IPS DF 6.9 (cell line): ENCODE measurements at regions not wholly inside any gene's neighbourhood (a gene's known extent, or its start where the extent isn't known, plus 50 kb on each side); places are given as distances from the start of the nearest gene placed in this dataset.

Experiments used
- DNase-seq: peaks from one replicate; pipeline ENCODE4 v3.0.0-alpha.2; 2013; ENCODE audit warnings: low read depth, low spot score
- H3K27ac ChIP-seq: one replicate; pipeline ENCODE4 v1.5.1; 2013; ENCODE audit warnings: low read length, control low read depth
- H3K27me3 ChIP-seq: 2 replicates; pipeline ENCODE4 v1.6.1; 2013; ENCODE audit warnings: mild to moderate bottlenecking, low read length; ENCODE audit not compliant: control insufficient read depth, insufficient read depth
- H3K36me3 ChIP-seq: 2 replicates; pipeline ENCODE4 v1.6.1; 2013; ENCODE audit warnings: low read length; ENCODE audit not compliant: control insufficient read depth, insufficient read depth
- H3K4me1 ChIP-seq: 2 replicates; pipeline ENCODE4 v1.6.1; 2013; ENCODE audit warnings: low read length; ENCODE audit not compliant: control insufficient read depth, insufficient read depth
- H3K4me3 ChIP-seq: 2 replicates; pipeline ENCODE4 v1.5.1; 2013; ENCODE audit warnings: mild to moderate bottlenecking, low read length
- H3K9me3 ChIP-seq: 2 replicates; pipeline ENCODE4 v1.6.1; 2013; ENCODE audit warnings: low read length, inconsistent platforms; ENCODE audit not compliant: control insufficient read depth, insufficient read depth
- WGBS: extraction: QIAGEN DNeasy Blood & Tissue Kit; methylation state at CpG from one replicate; pipeline ENCODE4 v1.1.7; 2013; ENCODE audit warnings: mixed read lengths, missing lambda C conversion rate; ENCODE audit not compliant: insufficient read length, insufficient coverage; 5-methylcytosine and 5-hydroxymethylcytosine counted together

GRCh38 chr3:105187344-105187743, 179.4 kb upstream of the ALCAM start:
- no CpG with 5 or more reads among the region's 1 CpG for WGBS
- no peak overlapping the region for H3K4me3 ChIP-seq
- H3K27ac ChIP-seq = no peak overlapping the region
- no peaks in the 10 kb centered on the region for H3K27me3 ChIP-seq
- H3K4me1 ChIP-seq = no peaks in the 10 kb centered on the region
- no peak for DNase-seq
- H3K36me3 ChIP-seq = no peaks in the 10 kb centered on the region
- no peaks in the 10 kb centered on the region for H3K9me3 ChIP-seq

GRCh38 chr3:105195260-105195659, 171.4 kb upstream of the ALCAM start:
- no peak overlapping the region for H3K27ac ChIP-seq
- no peaks in the 10 kb centered on the region for H3K36me3 ChIP-seq
- no peaks in the 10 kb centered on the region for H3K4me1 ChIP-seq
- no peak for DNase-seq
- H3K27me3 ChIP-seq = no peaks in the 10 kb centered on the region
- no peak overlapping the region for H3K4me3 ChIP-seq
- H3K9me3 ChIP-seq = no peaks in the 10 kb centered on the region

- whole genome bisulfite sequencing = no CpG with 5 or more reads among the region's 2 CpGs
- Histone ChIP-seq H3K27ac (no peak overlapping the region), H3K36me3 (no peaks in the 10 kb centered on the region), H3K4me1 (no peaks in the 10 kb centered on the region), H3K9me3 (no peaks in the 10 kb centered on the region), H3K27me3 (no peaks in the 10 kb centered on the region), H3K4me3 (no peak overlapping the region)
- DNase-seq = no peak
Measured at GRCh38 chr3:105197863-105198262, 168.8 kb upstream of the ALCAM start.

DNA sequence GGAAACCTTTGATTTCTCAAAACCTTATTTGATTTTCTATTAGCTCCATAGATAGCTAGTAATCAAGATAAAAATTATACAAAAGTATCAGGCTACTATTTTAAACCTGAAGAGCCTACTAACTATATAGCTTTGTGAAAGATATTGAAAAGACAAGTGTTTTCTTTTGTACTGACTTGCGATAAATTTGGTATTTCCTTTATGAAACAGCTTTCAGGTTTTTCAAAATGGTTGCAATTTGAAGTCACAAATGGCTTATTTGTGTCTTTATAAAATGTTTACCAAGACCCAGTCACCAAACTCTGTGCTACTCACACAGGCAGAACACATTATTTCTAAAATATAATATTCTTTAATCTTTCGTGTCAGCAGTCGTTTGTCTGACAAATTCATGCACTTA, 167.5 kb upstream of the ALCAM start:
- no CpG with 5 or more reads among the region's 3 CpGs for WGBS
- no peak for DNase-seq
- no peaks in the 10 kb centered on the region for H3K4me1 ChIP-seq
- no peaks in the 10 kb centered on the region for H3K36me3 ChIP-seq
- no peaks in the 10 kb centered on the region for H3K9me3 ChIP-seq
- H3K27me3 ChIP-seq = no peaks in the 10 kb centered on the region
- no peak overlapping the region for H3K27ac ChIP-seq
- no peak overlapping the region for H3K4me3 ChIP-seq

DNA sequence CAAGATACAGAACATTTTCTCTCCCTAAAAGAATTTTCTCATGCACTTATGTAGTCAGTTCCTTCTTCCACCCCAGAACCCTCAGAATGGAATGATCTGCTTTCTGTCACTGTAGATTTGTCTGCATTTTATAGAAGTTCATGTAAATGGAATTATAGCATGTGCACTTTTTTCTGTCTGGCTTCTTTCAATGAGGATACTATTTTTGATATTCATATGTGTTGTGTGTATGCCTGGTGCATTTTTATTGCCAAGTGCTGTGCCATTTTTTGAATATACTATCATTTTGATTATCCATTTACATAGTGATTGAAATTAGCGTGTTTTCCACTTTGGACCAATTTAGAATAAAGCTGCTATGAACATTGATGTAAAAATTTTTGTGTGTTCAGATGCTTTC, 156.6 kb upstream of the ALCAM start:
- Histone ChIP-seq H3K9me3 (no peaks in the 10 kb centered on the region), H3K4me3 (no peak overlapping the region), H3K27me3 (no peaks in the 10 kb centered on the region), H3K4me1 (no peaks in the 10 kb centered on the region), H3K27ac (no peak overlapping the region), H3K36me3 (no peaks in the 10 kb centered on the region)
- DNase-seq = no peak
- no CpG with 5 or more reads among the region's 1 CpG for WGBS

GRCh38 chr3:105214590-105214989, 152.1 kb upstream of the ALCAM start:
- WGBS = no CpG with 5 or more reads among the region's 1 CpG
- H3K27me3 ChIP-seq = no peaks in the 10 kb centered on the region
- H3K36me3 ChIP-seq = no peaks in the 10 kb centered on the region
- no peak overlapping the region for H3K27ac ChIP-seq
- no peaks in the 10 kb centered on the region for H3K9me3 ChIP-seq
- H3K4me3 ChIP-seq = no peak overlapping the region
- no peaks in the 10 kb centered on the region for H3K4me1 ChIP-seq
- no peak for DNase-seq

GRCh38 chr3:105222568-105223093, 144.1 kb upstream of the ALCAM start:
- H3K9me3 ChIP-seq = no peaks in the 10 kb centered on the region
- no peak overlapping the region for H3K4me3 ChIP-seq
- no peaks in the 10 kb centered on the region for H3K4me1 ChIP-seq
- no peak overlapping the region for H3K27ac ChIP-seq
- H3K36me3 ChIP-seq = no peaks in the 10 kb centered on the region
- H3K27me3 ChIP-seq = no peaks in the 10 kb centered on the region
- DNase-seq = no peak
- no CpG with 5 or more reads among the region's 8 CpGs for WGBS

- Histone ChIP-seq H3K36me3 (no peaks in the 10 kb centered on the region), H3K4me1 (no peaks in the 10 kb centered on the region), H3K9me3 (no peaks in the 10 kb centered on the region), H3K27ac (no peak overlapping the region), H3K27me3 (no peaks in the 10 kb centered on the region), H3K4me3 (no peak overlapping the region)
- no CpG with 5 or more reads among the region's 11 CpGs for WGBS
- no peak for DNase-seq
Measured at GRCh38 chr3:105223815-105224214, 142.9 kb upstream of the ALCAM start.

- no peak for DNase-seq
- H3K4me1 ChIP-seq = no peaks in the 10 kb centered on the region
- no peak overlapping the region for H3K27ac ChIP-seq
- no peaks in the 10 kb centered on the region for H3K9me3 ChIP-seq
- no peaks in the 10 kb centered on the region for H3K36me3 ChIP-seq
- no CpG with 5 or more reads among the region's 3 CpGs for WGBS
- H3K27me3 ChIP-seq = no peaks in the 10 kb centered on the region
- H3K4me3 ChIP-seq = no peak overlapping the region
Measured at GRCh38 chr3:105228696-105229095, 138.0 kb upstream of the ALCAM start.

- Histone ChIP-seq H3K9me3 (no peaks in the 10 kb centered on the region), H3K36me3 (no peaks in the 10 kb centered on the region), H3K27ac (no peak overlapping the region), H3K27me3 (no peaks in the 10 kb centered on the region), H3K4me1 (no peaks in the 10 kb centered on the region), H3K4me3 (no peak overlapping the region)
- no CpG with 5 or more reads among the region's 1 CpG for WGBS
- no peak for DNase-seq
Measured at GRCh38 chr3:105232553-105232952, 134.2 kb upstream of the ALCAM start.

DNA sequence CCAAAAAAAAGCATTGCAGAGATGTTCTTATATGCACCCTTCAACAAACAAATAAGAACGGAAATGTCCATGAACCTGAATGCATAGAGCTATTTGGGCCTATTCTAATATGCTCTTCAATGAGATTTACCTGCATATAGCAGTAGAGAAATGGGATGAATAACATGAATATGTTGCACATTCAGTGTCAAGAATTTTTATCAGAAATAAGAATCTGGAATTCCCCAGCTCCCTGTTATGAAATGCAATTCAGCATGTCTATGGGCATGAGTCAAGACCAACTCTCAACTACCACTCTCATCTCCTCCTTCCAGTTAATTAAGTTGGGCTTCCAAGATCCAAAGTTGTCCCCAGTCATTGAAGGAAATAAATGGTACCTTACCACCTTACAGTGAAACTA, 133.7 kb upstream of the ALCAM start:
- Histone ChIP-seq H3K36me3 (no peaks in the 10 kb centered on the region), H3K27ac (no peak overlapping the region), H3K27me3 (no peaks in the 10 kb centered on the region), H3K4me3 (no peak overlapping the region), H3K4me1 (no peaks in the 10 kb centered on the region), H3K9me3 (no peaks in the 10 kb centered on the region)
- no peak for DNase-seq
- WGBS = no CpG with 5 or more reads among the region's 1 CpG
